Left ventricle myocardium inferior (tissue), 1 donor: ENCODE measurements at regions not wholly inside any gene's neighbourhood (a gene's known extent, or its start where the extent isn't known, plus 50 kb on each side); places are given as distances from the start of the nearest gene placed in this dataset.
A peak's percentile ranks its signal among the peaks of the same experiment; 100 is the strongest.

Source experiments
- DNase-seq: peaks from one replicate; pipeline ENCODE4 v3.0.0-alpha.2; 2020
- H3K27ac ChIP-seq: fragments of 200-600 bp; replicated peaks from 2 replicates; pipeline ENCODE4 v1.8.0; 2021
- H3K27me3 ChIP-seq: fragments of 200-600 bp; 2 replicates; pipeline ENCODE4 v1.8.0; 2021; ENCODE audit warnings: low read depth
- H3K36me3 ChIP-seq: fragments of 200-600 bp; 2 replicates; pipeline ENCODE4 v1.8.0; 2021
- H3K4me1 ChIP-seq: fragments of 200-600 bp; 2 replicates; pipeline ENCODE4 v1.8.0; 2021
- H3K4me3 ChIP-seq: fragments of 200-600 bp; 2 replicates; pipeline ENCODE4 v1.8.0; 2021; ENCODE audit warnings: mild to moderate bottlenecking, moderate library complexity
- H3K9me3 ChIP-seq: fragments of 200-600 bp; replicated peaks from 2 replicates; pipeline ENCODE4 v1.8.0; 2021
- CTCF ChIP-seq: fragments of 200-600 bp; IDR thresholded peaks from 2 replicates; pipeline ENCODE4 v1.8.0; 2021; ENCODE audit warnings: antibody characterized with exemption, mild to moderate bottlenecking, borderline replicate concordance
- intact Hi-C: fragments of 100-400 bp; cut with micrococcal nuclease; formaldehyde crosslinking; loops from one replicate; pipeline ENCODE4 v1.11.0; 2022
- donor health status: DM: no; HTN: yes; CAD: no; lungs with severe emphysema.

GRCh38 chr4:18735740-18736268 lies 714.2 kb upstream of the LCORL start:
- no peak overlapping the region for H3K4me3 ChIP-seq
- no peaks in the 10 kb centered on the region for H3K27me3 ChIP-seq
- no peak for DNase-seq
- intact Hi-C loops: no loop called here
- H3K36me3 ChIP-seq: no peaks in the 10 kb centered on the region
- peak overlapping the region; percentile 67 for H3K27ac ChIP-seq
- H3K9me3 ChIP-seq: peaks cover 1% of the 10 kb centered on the region
- no peak for TF ChIP-seq CTCF
- peaks cover 36% of the 10 kb centered on the region for H3K4me1 ChIP-seq

GRCh38 chr4:18734405-18734804 lies 712.9 kb upstream of the LCORL start:
- intact Hi-C loops: no loop called here
- Histone ChIP-seq H3K9me3 (peaks cover 3% of the 10 kb centered on the region), H3K27ac (peak overlapping the region; percentile 67), H3K4me1 (peaks cover 36% of the 10 kb centered on the region), H3K36me3 (no peaks in the 10 kb centered on the region), H3K4me3 (no peak overlapping the region), H3K27me3 (no peaks in the 10 kb centered on the region)
- TF ChIP-seq CTCF: no peak
- peak; percentile 18 for DNase-seq

- peaks cover 3% of the 10 kb centered on the region for H3K9me3 ChIP-seq
- no peak for DNase-seq
- H3K36me3 ChIP-seq: no peaks in the 10 kb centered on the region
- no peak for TF ChIP-seq CTCF
- intact Hi-C loops: no loop called here
- H3K4me1 ChIP-seq: peaks cover 36% of the 10 kb centered on the region
- no peaks in the 10 kb centered on the region for H3K27me3 ChIP-seq
- peak overlapping the region; percentile 67 for H3K27ac ChIP-seq
- H3K4me3 ChIP-seq: no peak overlapping the region
These were observed 712.4 kb upstream of the LCORL start for GRCh38 chr4:18733961-18734360.

DNA sequence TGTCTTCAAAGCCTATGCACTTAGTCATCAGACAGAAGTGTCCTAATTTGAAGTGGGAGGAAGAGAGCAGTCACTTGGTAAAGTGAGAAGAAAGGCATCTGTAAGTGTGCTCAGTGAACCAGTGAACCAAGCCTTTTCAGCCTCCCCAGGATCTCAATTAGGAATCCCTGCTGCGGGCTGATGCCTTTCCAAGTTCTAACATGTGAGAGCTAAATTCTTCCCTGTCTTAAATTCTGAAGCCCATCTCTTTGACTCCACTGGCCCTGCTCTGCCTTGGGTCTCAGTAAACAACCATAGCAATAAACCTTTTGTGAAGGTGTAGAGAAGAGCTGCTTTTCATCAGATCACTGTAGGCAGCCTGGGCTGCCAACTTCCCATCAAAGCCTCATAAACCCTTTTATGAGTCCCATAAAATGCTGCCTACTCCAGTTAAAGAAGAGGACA lies 701.2 kb upstream of the LCORL start:
- Histone ChIP-seq H3K9me3 (peaks cover 12% of the 10 kb centered on the region), H3K27me3 (no peaks in the 10 kb centered on the region), H3K4me1 (no peaks in the 10 kb centered on the region), H3K36me3 (no peaks in the 10 kb centered on the region), H3K4me3 (no peak overlapping the region), H3K27ac (no peak overlapping the region)
- intact Hi-C loops: no loop called here
- no peak for TF ChIP-seq CTCF
- DNase-seq: no peak

GRCh38 chr4:18698119-18698883 lies 676.7 kb upstream of the LCORL start:
- no peak overlapping the region for H3K27ac ChIP-seq
- intact Hi-C loops: loop anchor here (10.0 kb wide), 1 partner anchor 236 kb away; no protein-coding TSS in a partner anchor
- H3K4me1 ChIP-seq: no peaks in the 10 kb centered on the region
- H3K9me3 ChIP-seq: no peaks in the 10 kb centered on the region
- no peak overlapping the region for H3K4me3 ChIP-seq
- no peaks in the 10 kb centered on the region for H3K36me3 ChIP-seq
- H3K27me3 ChIP-seq: no peaks in the 10 kb centered on the region
- no peak for DNase-seq
- TF ChIP-seq CTCF: no peak
